DOHH2 (cell line): ENCODE measurements at regions not wholly inside any gene's neighbourhood (a gene's known extent, or its start where the extent isn't known, plus 50 kb on each side); places are given as distances from the start of the nearest gene placed in this dataset.

Experiments used
- H3F3A ChIP-seq: fragments of 200-600 bp; sonication (generic), shearing (Covaris generic); 2 replicates; pipeline ENCODE4 v1.6.0; 2016; ENCODE audit warnings: antibody characterized with exemption, mild to moderate bottlenecking; ENCODE audit not compliant: control insufficient read depth, insufficient read depth
- H3K27ac ChIP-seq: fragments of 200-600 bp; sonication (generic); 2 replicates; pipeline ENCODE4 v1.5.1; 2014; ENCODE audit warnings: low read depth, mild to moderate bottlenecking, low read length, moderate library complexity
- H3K27me3 ChIP-seq: fragments of 200-600 bp; sonication (generic); 2 replicates; pipeline ENCODE4 v1.6.1; 2014; ENCODE audit warnings: mild to moderate bottlenecking, low read length, mixed read lengths; ENCODE audit not compliant: control insufficient read depth
- H3K36me3 ChIP-seq: fragments of 200-600 bp; sonication (generic); 2 replicates; pipeline ENCODE4 v1.6.1; 2014; ENCODE audit warnings: mild to moderate bottlenecking, low read length, moderate library complexity, mixed read lengths; ENCODE audit not compliant: control insufficient read depth
- H3K4me1 ChIP-seq: fragments of 200-600 bp; sonication (generic); 2 replicates; pipeline ENCODE4 v1.6.1; 2014; ENCODE audit warnings: mild to moderate bottlenecking, low read length, mixed read lengths; ENCODE audit not compliant: control insufficient read depth
- H3K4me2 ChIP-seq: fragments of 200-600 bp; sonication (generic); 2 replicates; pipeline ENCODE4 v1.6.0; 2014; ENCODE audit warnings: mild to moderate bottlenecking, low read length, moderate library complexity
- H3K4me3 ChIP-seq: fragments of 200-600 bp; sonication (generic); 2 replicates; pipeline ENCODE4 v1.5.1; 2014; ENCODE audit warnings: mild to moderate bottlenecking, low read length, mixed read lengths
- H3K79me2 ChIP-seq: fragments of 200-600 bp; sonication (generic); 2 replicates; pipeline ENCODE4 v1.6.1; 2014; ENCODE audit warnings: mild to moderate bottlenecking, low read length, mixed read lengths; ENCODE audit not compliant: control insufficient read depth
- H3K9me2 ChIP-seq: fragments of 200-600 bp; sonication (generic); replicated peaks from 2 replicates; pipeline ENCODE4 v1.6.1; 2014; ENCODE audit warnings: mild to moderate bottlenecking, low read length, mixed read lengths; ENCODE audit not compliant: control insufficient read depth
- H3K9me3 ChIP-seq: fragments of 200-600 bp; sonication (generic); 2 replicates; pipeline ENCODE4 v1.6.1; 2014; ENCODE audit warnings: antibody characterized with exemption, low read length, mixed read lengths; ENCODE audit not compliant: control insufficient read depth, insufficient read depth
- H4K20me1 ChIP-seq: fragments of 200-600 bp; sonication (generic); 2 replicates; pipeline ENCODE4 v1.6.0; 2014; ENCODE audit warnings: low read depth, mild to moderate bottlenecking, antibody characterized with exemption, low read length, moderate library complexity; ENCODE audit not compliant: control insufficient read depth, insufficient read depth
- EZH2phosphoT487 ChIP-seq: fragments of 200-600 bp; sonication (generic); IDR thresholded peaks from 2 replicates; pipeline ENCODE4 v1.6.1; 2017; ENCODE audit warnings: borderline replicate concordance, mild to moderate bottlenecking, antibody characterized with exemption, low read length, moderate library complexity, mixed read lengths
- TF ChIP-seq, protein P1 (sequence below): fragments of 200-600 bp; sonication (generic); IDR thresholded peaks from one replicate; pipeline ENCODE4 v1.5.1; 2014; ENCODE audit warnings: antibody characterized with exemption, mild to moderate bottlenecking, low read depth, low read length; ENCODE audit not compliant: poor library complexity, severe bottlenecking

- Histone ChIP-seq H3K9me3 (no peaks in the 10 kb centered on the region), H3K4me1 (no peaks in the 10 kb centered on the region), H3K4me2 (no peak overlapping the region), H4K20me1 (no peaks in the 10 kb centered on the region), H3F3A (no peaks in the 10 kb centered on the region), H3K27ac (no peak overlapping the region), H3K4me3 (no peak overlapping the region), H3K9me2 (no peaks in the 10 kb centered on the region), H3K27me3 (no peaks in the 10 kb centered on the region), H3K36me3 (no peaks in the 10 kb centered on the region), H3K79me2 (no peaks in the 10 kb centered on the region)
- TF ChIP-seq EZH2phosphoT487 = no peak
These were observed 314.1 kb upstream of the PTGER4 start for GRCh38 chr5:40365342-40366330.

DNA sequence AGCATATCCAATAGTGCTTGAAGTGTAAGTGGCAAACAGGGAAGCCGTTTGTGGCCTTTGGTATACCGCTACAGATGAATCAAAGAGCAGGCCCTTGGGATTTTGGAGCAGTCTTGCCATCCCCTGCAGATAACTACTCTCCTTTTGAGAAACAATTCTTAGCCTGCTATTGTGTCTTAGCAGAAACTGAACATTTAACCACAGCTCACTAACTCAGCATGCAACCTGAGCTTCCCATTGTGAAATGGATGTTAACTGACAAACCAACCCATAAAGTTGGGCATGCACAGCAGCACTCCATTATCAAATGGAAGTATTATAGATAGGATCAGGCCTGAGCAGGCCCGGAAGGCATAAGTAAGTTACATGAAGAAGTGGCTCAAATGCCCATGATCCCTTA is 315.3 kb upstream of the PTGER4 start:
- Histone ChIP-seq H3K4me1 (no peaks in the 10 kb centered on the region), H3K9me3 (no peaks in the 10 kb centered on the region), H3F3A (no peaks in the 10 kb centered on the region), H3K9me2 (no peaks in the 10 kb centered on the region), H3K79me2 (no peaks in the 10 kb centered on the region), H3K27ac (no peak overlapping the region), H3K4me3 (no peak overlapping the region), H3K36me3 (no peaks in the 10 kb centered on the region), H3K27me3 (no peaks in the 10 kb centered on the region), H3K4me2 (no peak overlapping the region), H4K20me1 (no peaks in the 10 kb centered on the region)
- TF ChIP-seq, protein P1, sequence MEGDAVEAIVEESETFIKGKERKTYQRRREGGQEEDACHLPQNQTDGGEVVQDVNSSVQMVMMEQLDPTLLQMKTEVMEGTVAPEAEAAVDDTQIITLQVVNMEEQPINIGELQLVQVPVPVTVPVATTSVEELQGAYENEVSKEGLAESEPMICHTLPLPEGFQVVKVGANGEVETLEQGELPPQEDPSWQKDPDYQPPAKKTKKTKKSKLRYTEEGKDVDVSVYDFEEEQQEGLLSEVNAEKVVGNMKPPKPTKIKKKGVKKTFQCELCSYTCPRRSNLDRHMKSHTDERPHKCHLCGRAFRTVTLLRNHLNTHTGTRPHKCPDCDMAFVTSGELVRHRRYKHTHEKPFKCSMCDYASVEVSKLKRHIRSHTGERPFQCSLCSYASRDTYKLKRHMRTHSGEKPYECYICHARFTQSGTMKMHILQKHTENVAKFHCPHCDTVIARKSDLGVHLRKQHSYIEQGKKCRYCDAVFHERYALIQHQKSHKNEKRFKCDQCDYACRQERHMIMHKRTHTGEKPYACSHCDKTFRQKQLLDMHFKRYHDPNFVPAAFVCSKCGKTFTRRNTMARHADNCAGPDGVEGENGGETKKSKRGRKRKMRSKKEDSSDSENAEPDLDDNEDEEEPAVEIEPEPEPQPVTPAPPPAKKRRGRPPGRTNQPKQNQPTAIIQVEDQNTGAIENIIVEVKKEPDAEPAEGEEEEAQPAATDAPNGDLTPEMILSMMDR = no peak
- no peak for TF ChIP-seq EZH2phosphoT487

DNA sequence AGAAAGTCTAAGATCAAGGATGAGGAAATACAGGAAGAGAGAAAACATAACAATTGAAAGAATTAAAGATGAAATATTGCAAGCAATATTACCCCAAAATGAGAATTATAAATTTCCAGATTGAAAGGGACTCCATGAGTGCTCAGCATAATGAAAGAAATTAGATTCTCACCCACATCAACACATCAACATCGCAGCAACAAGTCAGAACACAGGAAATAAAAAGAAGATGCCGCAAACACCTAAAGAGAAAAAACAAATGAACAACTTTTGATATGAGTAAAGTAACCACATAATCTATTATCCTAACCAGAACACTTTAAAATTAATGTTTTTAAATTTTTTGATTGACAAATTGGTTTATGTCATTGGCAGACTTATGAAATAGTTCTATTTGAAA is 318.3 kb upstream of the PTGER4 start:
- no peaks in the 10 kb centered on the region for H3K79me2 ChIP-seq
- H3K27ac ChIP-seq = no peak overlapping the region
- no peaks in the 10 kb centered on the region for H3K9me2 ChIP-seq
- TF ChIP-seq, protein P1 = no peak
- no peak for TF ChIP-seq EZH2phosphoT487
- no peak overlapping the region for H3K4me3 ChIP-seq
- H3K9me3 ChIP-seq = no peaks in the 10 kb centered on the region
- no peak overlapping the region for H3K4me2 ChIP-seq
- no peaks in the 10 kb centered on the region for H4K20me1 ChIP-seq
- H3K36me3 ChIP-seq = no peaks in the 10 kb centered on the region
- H3K27me3 ChIP-seq = peaks cover 3% of the 10 kb centered on the region; the same call in 1 of the 2 replicates
- no peaks in the 10 kb centered on the region for H3F3A ChIP-seq
- no peaks in the 10 kb centered on the region for H3K4me1 ChIP-seq

DNA sequence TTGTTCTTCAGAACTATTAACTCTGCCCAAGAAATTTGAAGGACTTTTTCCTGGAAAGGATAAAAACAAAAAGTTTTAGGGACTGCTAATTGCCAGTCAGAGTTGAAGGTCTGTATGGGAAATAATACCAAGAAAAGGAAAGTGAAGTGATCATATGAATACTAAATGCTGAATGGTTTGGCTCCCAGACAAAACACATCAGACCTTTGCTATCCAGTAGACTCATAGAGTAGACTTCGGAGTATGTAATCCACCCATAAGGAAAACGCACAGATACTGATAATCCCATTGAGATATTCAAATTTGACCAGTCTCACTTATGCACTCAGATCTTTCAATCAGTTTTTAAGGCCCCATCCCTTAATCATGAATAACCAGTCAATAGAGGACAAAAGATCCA is 319.0 kb upstream of the PTGER4 start:
- Histone ChIP-seq H3K36me3 (no peaks in the 10 kb centered on the region), H3K4me2 (no peak overlapping the region), H3K9me3 (no peaks in the 10 kb centered on the region), H3F3A (no peaks in the 10 kb centered on the region), H3K9me2 (no peaks in the 10 kb centered on the region), H3K27ac (no peak overlapping the region), H3K27me3 (peaks cover 3% of the 10 kb centered on the region; the same call in 1 of the 2 replicates), H3K79me2 (no peaks in the 10 kb centered on the region), H3K4me1 (no peaks in the 10 kb centered on the region), H3K4me3 (no peak overlapping the region), H4K20me1 (no peaks in the 10 kb centered on the region)
- TF ChIP-seq, protein P1 = no peak
